A673 (cell line): ENCODE measurements at regions not wholly inside any gene's neighbourhood (a gene's known extent, or its start where the extent isn't known, plus 50 kb on each side); places are given as distances from the start of the nearest gene placed in this dataset.

Source experiments
- CTCF ChIP-seq: fragments of 300-800, 200-600 bp; sonication (generic); conservative IDR thresholded peaks from 2 replicates; pipeline ENCODE4 v1.5.1; 2017; ENCODE audit warnings: low read depth, mild to moderate bottlenecking, antibody characterized with exemption, low read length, moderate library complexity, mixed read lengths
- EZH2 ChIP-seq: fragments of 200-600 bp; sonication (generic); IDR thresholded peaks from 2 replicates; pipeline ENCODE4 v1.6.1; 2017; ENCODE audit warnings: borderline replicate concordance, low read depth, mild to moderate bottlenecking, mixed read lengths, antibody characterized with exemption, low read length; ENCODE audit not compliant: poor library complexity, severe bottlenecking

GRCh38 chr12:41893491-41893890 lies 251.2 kb downstream of the GXYLT1 start:
- no peak for TF ChIP-seq CTCF
- no peak for TF ChIP-seq EZH2
